Uterus (tissue), 2 donors: ENCODE measurements at regions not wholly inside any gene's neighbourhood (a gene's known extent, or its start where the extent isn't known, plus 50 kb on each side); places are given as distances from the start of the nearest gene placed in this dataset.
A peak's percentile ranks its signal among the peaks of the same experiment; 100 is the strongest.

Experiments
- CTCF ChIP-seq, 4 experiments: fragments of 200-600 bp in 2 of 4; fragments of 450-650 bp in 2 of 4; sonication (generic) in 2 of 4; IDR thresholded peaks; one replicate each; pipeline ENCODE4 v1.5.1; 2016 to 2019; ENCODE audit warnings: antibody characterized with exemption in 4 of 4, mild to moderate bottlenecking in 2 of 4, moderate library complexity in 1 of 4
- POLR2A ChIP-seq, 2 donors: fragments of 450-650 bp; IDR thresholded peaks; one replicate each; pipeline ENCODE4 v1.6.1; 2016; ENCODE audit warnings: antibody characterized with exemption in 2 of 2, mild to moderate bottlenecking in 1 of 2, moderate library complexity in 1 of 2

DNA sequence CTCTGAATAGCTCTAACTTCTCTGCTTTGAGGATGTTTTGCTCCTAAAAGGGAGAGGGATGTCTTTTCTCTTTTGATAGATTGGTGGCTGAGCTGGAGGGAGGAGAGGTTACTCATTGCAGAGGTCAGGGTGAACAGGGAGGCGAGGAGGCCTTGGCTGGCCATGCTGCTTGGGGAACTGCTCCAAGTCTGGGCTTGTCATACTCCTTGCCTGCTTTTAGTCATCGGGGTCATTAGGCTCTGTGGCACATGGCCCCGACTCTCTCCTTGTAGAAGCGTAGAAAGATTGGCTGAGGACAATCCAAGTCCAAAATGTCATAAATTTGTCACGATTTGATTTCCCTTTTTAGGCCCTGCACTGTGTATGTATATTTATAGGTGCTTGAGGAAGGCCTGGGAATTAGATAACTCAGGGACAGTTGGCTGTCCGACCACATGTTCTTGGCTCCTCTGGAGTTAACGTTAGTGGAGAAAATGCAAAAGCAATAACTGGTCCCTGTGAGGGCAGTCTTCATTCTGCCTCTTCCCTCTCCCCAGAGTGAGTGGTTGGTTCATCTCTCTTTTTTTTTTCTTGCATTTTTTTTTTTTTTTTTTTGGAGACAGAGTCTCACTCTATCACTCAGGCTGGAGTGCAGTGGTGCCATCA is 160.1 kb downstream of the SCP2D1 start:
- TF ChIP-seq CTCF (IDR thresholded peaks at IDR 0.05), result peak in 1 of 4 experiments; percentile 4
- no peak for TF ChIP-seq POLR2A (IDR thresholded peaks at IDR 0.05)
